PC-3 (cell line): ENCODE measurements at regions not wholly inside any gene's neighbourhood (a gene's known extent, or its start where the extent isn't known, plus 50 kb on each side); places are given as distances from the start of the nearest gene placed in this dataset.

Experiments
- CTCF ChIP-seq: fragments of 300-600 bp; sonication (generic); conservative IDR thresholded peaks from 2 replicates; pipeline ENCODE4 v1.5.1; 2017; ENCODE audit warnings: antibody characterized with exemption, low read depth, mild to moderate bottlenecking, low read length
- EZH2 ChIP-seq: fragments of 300-600 bp; sonication (generic); IDR thresholded peaks from one replicate; pipeline ENCODE4 v1.6.1; 2017; ENCODE audit warnings: antibody characterized with exemption, mild to moderate bottlenecking, low read length; ENCODE audit not compliant: unreplicated experiment

- TF ChIP-seq CTCF (no peak), EZH2 (no peak)
These were observed 142.6 kb upstream of the LGALSL start for GRCh38 chr2:64311191-64311910.
